ENCODE measurements at regions not wholly inside any gene's neighbourhood (a gene's known extent, or its start where the extent isn't known, plus 50 kb on each side); places are given as distances from the start of the nearest gene placed in this dataset.

GRCh38 chr2:173770947-173771678 is 194.1 kb downstream of the SP3 start:
- TF ChIP-seq CREB5 (CRISPR knock-in tag; IDR thresholded peaks at IDR 0.05; ENCODE audit: low read depth) (no peak), ZNF8 (CRISPR knock-in tag; IDR thresholded peaks at IDR 0.05) (no peak), TOX (CRISPR knock-in tag; IDR thresholded peaks at IDR 0.05; ENCODE audit: borderline replicate concordance) (no peak), ZNF70 (CRISPR knock-in tag; IDR thresholded peaks at IDR 0.05) (no peak), CSDC2 (CRISPR knock-in tag; IDR thresholded peaks at IDR 0.05) (no peak), ZC3H10 (CRISPR knock-in tag; IDR thresholded peaks at IDR 0.05) (no peak), ZFP30 (CRISPR knock-in tag; IDR thresholded peaks at IDR 0.05) (no peak), TSHZ2 (CRISPR knock-in tag; IDR thresholded peaks at IDR 0.05) (no peak), SNAI2 (CRISPR knock-in tag; IDR thresholded peaks at IDR 0.05) (no peak), ZNF565 (CRISPR knock-in tag; conservative IDR thresholded peaks at IDR 0.05; ENCODE audit: low read depth) (no peak)
- TF ChIP-seq, protein P1, sequence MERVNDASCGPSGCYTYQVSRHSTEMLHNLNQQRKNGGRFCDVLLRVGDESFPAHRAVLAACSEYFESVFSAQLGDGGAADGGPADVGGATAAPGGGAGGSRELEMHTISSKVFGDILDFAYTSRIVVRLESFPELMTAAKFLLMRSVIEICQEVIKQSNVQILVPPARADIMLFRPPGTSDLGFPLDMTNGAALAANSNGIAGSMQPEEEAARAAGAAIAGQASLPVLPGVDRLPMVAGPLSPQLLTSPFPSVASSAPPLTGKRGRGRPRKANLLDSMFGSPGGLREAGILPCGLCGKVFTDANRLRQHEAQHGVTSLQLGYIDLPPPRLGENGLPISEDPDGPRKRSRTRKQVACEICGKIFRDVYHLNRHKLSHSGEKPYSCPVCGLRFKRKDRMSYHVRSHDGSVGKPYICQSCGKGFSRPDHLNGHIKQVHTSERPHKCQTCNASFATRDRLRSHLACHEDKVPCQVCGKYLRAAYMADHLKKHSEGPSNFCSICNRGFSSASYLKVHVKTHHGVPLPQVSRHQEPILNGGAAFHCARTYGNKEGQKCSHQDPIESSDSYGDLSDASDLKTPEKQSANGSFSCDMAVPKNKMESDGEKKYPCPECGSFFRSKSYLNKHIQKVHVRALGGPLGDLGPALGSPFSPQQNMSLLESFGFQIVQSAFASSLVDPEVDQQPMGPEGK (CRISPR knock-in tag; IDR thresholded peaks at IDR 0.05; ENCODE audit: borderline replicate concordance): no peak

All from SK-N-SH treated with all-trans-retinoic acid at 6 μM for 48 hours (cell line).